Astrocyte of the cerebellum (primary cell): ENCODE measurements at regions not wholly inside any gene's neighbourhood (a gene's known extent, or its start where the extent isn't known, plus 50 kb on each side); places are given as distances from the start of the nearest gene placed in this dataset.
"Not testable (repeated sequence)": the region's sequence is repeated elsewhere in the genome, so short reads cannot be mapped to it uniquely, and the experiment has no call there.

Experiments
- DNase-seq: peaks from one replicate; pipeline ENCODE4 v3.0.0-alpha.2; 2011; ENCODE audit warnings: low read depth
- H3K4me3 ChIP-seq: 2 replicates; pipeline ENCODE4 v1.5.1; 2011; ENCODE audit warnings: mild to moderate bottlenecking, low read depth, low read length, moderate library complexity
- in situ Hi-C: cut with HindIII; loops from 2 replicates; pipeline ENCODE4 v1.10.0; 2017; ENCODE audit warnings: low sequenced_read_pairs
- TF ChIP-seq, protein P1 (sequence below): IDR thresholded peaks from 2 replicates; pipeline ENCODE4 v1.5.1; 2012; ENCODE audit warnings: low read length, low read depth, moderate library complexity, mild to moderate bottlenecking; ENCODE audit errors: missing control alignments

DNA sequence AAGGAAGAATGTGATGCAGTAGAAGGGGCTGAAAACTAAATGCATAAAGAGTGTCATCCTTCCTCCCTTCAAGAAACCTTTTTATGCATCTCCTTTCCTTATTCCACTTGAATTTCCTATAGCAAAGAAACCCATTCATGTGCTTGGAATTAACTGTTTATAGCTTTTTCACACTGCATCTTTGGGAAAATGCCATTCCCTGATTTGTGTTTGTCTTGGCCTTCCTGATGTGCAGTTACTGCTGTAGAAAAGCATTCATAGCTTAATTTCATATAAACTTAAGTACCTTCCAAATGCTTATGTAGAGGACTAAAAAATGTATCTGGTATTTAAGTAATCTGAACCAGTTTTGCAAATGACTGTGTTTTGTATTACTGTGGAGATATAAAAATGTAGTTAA, 61.8 kb downstream of the SDR9C7 start:
- in situ Hi-C loops, result no loop called here
- TF ChIP-seq, protein P1, sequence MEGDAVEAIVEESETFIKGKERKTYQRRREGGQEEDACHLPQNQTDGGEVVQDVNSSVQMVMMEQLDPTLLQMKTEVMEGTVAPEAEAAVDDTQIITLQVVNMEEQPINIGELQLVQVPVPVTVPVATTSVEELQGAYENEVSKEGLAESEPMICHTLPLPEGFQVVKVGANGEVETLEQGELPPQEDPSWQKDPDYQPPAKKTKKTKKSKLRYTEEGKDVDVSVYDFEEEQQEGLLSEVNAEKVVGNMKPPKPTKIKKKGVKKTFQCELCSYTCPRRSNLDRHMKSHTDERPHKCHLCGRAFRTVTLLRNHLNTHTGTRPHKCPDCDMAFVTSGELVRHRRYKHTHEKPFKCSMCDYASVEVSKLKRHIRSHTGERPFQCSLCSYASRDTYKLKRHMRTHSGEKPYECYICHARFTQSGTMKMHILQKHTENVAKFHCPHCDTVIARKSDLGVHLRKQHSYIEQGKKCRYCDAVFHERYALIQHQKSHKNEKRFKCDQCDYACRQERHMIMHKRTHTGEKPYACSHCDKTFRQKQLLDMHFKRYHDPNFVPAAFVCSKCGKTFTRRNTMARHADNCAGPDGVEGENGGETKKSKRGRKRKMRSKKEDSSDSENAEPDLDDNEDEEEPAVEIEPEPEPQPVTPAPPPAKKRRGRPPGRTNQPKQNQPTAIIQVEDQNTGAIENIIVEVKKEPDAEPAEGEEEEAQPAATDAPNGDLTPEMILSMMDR, result no peak
- no peak overlapping the region for H3K4me3 ChIP-seq
- DNase-seq, result no peak

DNA sequence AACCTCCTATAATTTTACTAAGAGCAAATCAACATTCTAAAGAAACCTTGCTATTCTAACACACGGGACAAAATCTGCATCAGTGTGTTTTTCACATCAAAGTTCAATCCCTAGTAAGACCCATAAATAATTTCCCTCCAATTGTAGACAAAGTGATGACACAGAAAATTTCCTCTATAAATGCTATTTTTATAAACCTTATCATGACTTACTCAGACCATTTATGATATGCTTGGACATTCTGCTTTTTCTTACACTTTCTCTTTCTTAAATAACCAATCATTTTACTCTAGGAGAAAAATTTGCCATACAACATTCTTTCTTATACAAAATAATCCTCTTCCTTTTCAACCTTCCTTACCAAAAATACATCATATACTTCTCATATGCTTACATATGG, 67.0 kb downstream of the SDR9C7 start:
- H3K4me3 ChIP-seq, result no peak overlapping the region
- no peak for DNase-seq
- in situ Hi-C loops, result no loop called here
- TF ChIP-seq, protein P1, result no peak

DNA sequence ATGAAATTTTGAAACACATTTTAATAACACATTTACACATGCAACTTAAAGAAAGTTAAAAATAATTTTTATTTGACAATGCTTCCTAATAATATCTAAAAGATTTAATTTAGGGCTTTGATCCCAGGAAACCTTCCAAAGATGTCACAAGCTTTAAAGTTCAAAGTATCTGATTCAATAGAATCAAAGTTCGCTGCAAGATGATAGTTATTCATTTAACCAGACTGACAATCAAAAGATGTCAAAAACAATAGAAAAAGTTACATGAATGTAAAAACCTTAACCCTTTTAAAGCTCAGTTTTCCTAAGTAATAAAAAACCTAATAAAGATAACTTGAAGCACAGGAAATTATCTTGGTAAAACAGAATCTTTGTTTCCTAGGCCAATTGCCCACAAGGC, 67.7 kb downstream of the SDR9C7 start:
- no peak overlapping the region for H3K4me3 ChIP-seq
- in situ Hi-C loops, result no loop called here
- TF ChIP-seq, protein P1, result no peak
- no peak for DNase-seq

DNA sequence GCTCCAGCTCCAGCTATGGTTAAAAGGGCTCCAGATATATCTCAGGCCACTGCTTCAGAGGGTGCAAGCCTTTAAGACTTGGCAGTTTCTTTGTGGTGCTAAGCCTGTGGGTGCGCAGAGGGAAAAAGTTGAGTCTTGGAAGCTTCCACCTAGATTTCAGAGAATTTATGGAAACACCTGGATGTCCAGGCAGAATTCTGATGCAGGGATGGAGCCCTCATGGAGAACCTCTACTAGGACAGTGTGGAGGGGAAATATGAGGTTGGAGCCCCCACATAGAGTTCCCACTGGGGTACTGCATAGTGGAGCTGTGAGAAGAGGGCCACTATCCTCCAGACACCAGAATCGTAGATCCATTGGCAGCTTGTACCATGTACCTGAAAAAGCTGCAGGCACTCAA, 69.9 kb downstream of the SDR9C7 start:
- DNase-seq, result no peak
- TF ChIP-seq, protein P1, result no peak
- H3K4me3 ChIP-seq, result no peak overlapping the region
- in situ Hi-C loops, result no loop called here

DNA sequence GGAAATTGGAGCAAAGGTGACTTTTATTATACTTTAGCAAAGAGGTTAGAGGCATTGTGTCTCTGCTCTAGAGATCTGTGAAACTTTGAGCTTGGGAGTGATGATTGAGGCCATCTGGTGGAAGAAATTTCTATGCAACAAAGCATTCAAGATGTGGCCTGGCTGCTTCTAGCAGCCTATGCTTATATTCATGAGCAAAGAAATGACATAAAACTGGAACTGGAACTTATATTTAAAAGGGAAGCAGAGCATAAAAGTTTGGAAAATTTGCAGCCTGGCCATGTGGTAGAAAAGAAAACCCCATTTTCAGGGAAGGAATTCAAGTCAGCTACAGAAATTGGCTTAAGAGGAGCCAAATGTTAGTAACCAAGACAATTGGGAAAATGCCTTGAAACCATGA, 70.4 kb downstream of the SDR9C7 start:
- TF ChIP-seq, protein P1, result no peak
- H3K4me3 ChIP-seq, result no peak overlapping the region
- no peak for DNase-seq
- in situ Hi-C loops, result no loop called here

DNA sequence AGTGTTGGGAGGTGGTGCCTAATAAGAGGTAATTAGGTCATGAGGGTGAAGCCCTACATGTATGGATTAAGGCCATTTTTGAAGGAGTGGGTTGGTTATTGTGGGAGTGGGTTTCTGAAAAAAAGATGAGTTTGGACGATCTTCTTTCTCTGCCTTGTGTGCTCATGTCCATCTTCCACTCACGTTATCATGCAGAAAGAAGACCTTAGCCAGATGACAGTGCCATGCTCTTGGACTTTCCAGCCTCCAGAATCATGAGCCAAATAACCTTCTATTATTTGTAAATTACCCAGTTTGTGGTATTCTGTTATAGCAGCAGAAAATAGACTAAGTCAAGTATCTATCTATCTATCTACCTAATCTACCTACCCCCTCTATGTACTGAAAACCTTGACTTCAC, 71.9 kb downstream of the SDR9C7 start:
- in situ Hi-C loops, result no loop called here
- no peak overlapping the region for H3K4me3 ChIP-seq
- TF ChIP-seq, protein P1, result no peak
- DNase-seq, result no peak

DNA sequence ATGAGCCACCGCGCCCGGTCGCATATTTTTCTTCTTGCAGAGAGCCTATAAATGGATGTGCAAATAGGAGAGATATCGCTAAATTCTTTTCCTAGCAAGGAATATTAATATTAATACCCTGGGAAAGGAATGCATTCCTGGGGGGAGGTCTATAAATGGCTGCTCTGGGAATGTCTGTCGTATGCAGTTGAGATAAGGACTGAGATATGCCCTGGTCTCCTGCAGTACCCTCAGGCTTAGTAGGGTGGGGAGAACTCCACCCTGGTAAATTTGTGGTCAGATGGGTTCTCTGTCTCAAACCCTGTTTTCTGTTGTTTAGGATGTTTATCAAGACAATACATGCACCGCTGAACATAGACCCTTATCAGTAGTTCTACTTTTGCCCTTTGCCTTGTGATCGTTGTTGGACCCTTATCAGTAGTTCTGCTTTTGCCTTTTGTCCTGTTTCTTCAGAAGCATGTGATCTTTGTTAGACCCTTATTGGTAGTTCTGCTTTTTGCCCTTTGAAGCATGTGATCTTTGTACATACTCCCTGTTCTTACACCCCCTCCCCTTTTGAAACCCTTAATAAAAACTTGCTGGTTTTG, 80.7 kb downstream of the SDR9C7 start:
- in situ Hi-C loops, DNase-seq, H3K4me3 ChIP-seq: not testable (repeated sequence)
